HG02763 (cell line): ENCODE measurements at regions not wholly inside any gene's neighbourhood (a gene's known extent, or its start where the extent isn't known, plus 50 kb on each side); places are given as distances from the start of the nearest gene placed in this dataset.

ENCODE experiments used
- ATAC-seq: cut with Tn5 transposase; IDR thresholded peaks from one replicate; pipeline ENCODE4 v1.9.1; 2021; ENCODE audit warnings: mild to moderate bottlenecking, moderate library complexity; ENCODE audit not compliant: unreplicated experiment

- ATAC-seq, result no peak
These were observed 590.5 kb downstream of the CSNK1G3 start for GRCh38 chr5:124102486-124102885.

- no peak for ATAC-seq
These were observed 581.7 kb downstream of the CSNK1G3 start for GRCh38 chr5:124093658-124094057.

GRCh38 chr5:124090115-124090514, 578.1 kb downstream of the CSNK1G3 start:
- no peak for ATAC-seq

- ATAC-seq, result no peak
These were observed 577.6 kb downstream of the CSNK1G3 start for GRCh38 chr5:124089578-124089977.

- ATAC-seq, result no peak
These were observed 576.5 kb downstream of the CSNK1G3 start for GRCh38 chr5:124088289-124089032.

GRCh38 chr5:124087752-124088151, 575.8 kb downstream of the CSNK1G3 start:
- no peak for ATAC-seq

GRCh38 chr5:124080256-124080655, 568.3 kb downstream of the CSNK1G3 start:
- no peak for ATAC-seq

- no peak for ATAC-seq
These were observed 567.1 kb downstream of the CSNK1G3 start for GRCh38 chr5:124079062-124079461.

GRCh38 chr5:124074500-124074899, 562.5 kb downstream of the CSNK1G3 start:
- ATAC-seq, result no peak

GRCh38 chr5:124072570-124072969, 560.6 kb downstream of the CSNK1G3 start:
- ATAC-seq, result no peak

GRCh38 chr5:124071039-124071438, 559.1 kb downstream of the CSNK1G3 start:
- no peak for ATAC-seq

GRCh38 chr5:124065508-124065907, 553.5 kb downstream of the CSNK1G3 start:
- ATAC-seq, result no peak

- no peak for ATAC-seq
These were observed 553.0 kb downstream of the CSNK1G3 start for GRCh38 chr5:124064956-124065355.

- no peak for ATAC-seq
These were observed 549.7 kb downstream of the CSNK1G3 start for GRCh38 chr5:124061663-124062062.

GRCh38 chr5:124061068-124061430, 549.1 kb downstream of the CSNK1G3 start:
- ATAC-seq, result no peak

- no peak for ATAC-seq
These were observed 548.6 kb downstream of the CSNK1G3 start for GRCh38 chr5:124060413-124061067.

GRCh38 chr5:124060011-124060410, 548.0 kb downstream of the CSNK1G3 start:
- no peak for ATAC-seq

- ATAC-seq, result no peak
These were observed 547.2 kb downstream of the CSNK1G3 start for GRCh38 chr5:124059200-124059599.

- ATAC-seq, result no peak
These were observed 545.8 kb downstream of the CSNK1G3 start for GRCh38 chr5:124057724-124058231.

GRCh38 chr5:124056991-124057723, 545.2 kb downstream of the CSNK1G3 start:
- peak; percentile 57 for ATAC-seq

GRCh38 chr5:124056326-124056990, 544.5 kb downstream of the CSNK1G3 start:
- ATAC-seq, result peak; percentile 60
